ENCODE measurements at regions not wholly inside any gene's neighbourhood (a gene's known extent, or its start where the extent isn't known, plus 50 kb on each side); places are given as distances from the start of the nearest gene placed in this dataset.

- no peak for DNase-seq (ENCODE audit: low spot score)
These were observed 141.6 kb upstream of the SOX1 start for GRCh38 chr13:111925146-111925875.

- no peak for DNase-seq (ENCODE audit: low spot score)
These were observed 140.3 kb upstream of the SOX1 start for GRCh38 chr13:111926501-111927180.

- DNase-seq (ENCODE audit: low spot score), result no peak
These were observed 139.8 kb upstream of the SOX1 start for GRCh38 chr13:111927181-111927540.

- no peak for DNase-seq (ENCODE audit: low spot score)
These were observed 137.8 kb upstream of the SOX1 start for GRCh38 chr13:111929036-111929616.

GRCh38 chr13:111936267-111936925, 130.6 kb upstream of the SOX1 start:
- DNase-seq (ENCODE audit: low spot score), result no peak

GRCh38 chr13:111937777-111938311, 129.1 kb upstream of the SOX1 start:
- DNase-seq (ENCODE audit: low spot score), result no peak

- no peak for DNase-seq (ENCODE audit: low spot score)
These were observed 127.9 kb upstream of the SOX1 start for GRCh38 chr13:111938741-111939665.

- no peak for DNase-seq (ENCODE audit: low spot score)
These were observed 127.2 kb upstream of the SOX1 start for GRCh38 chr13:111939666-111940278.

- no peak for DNase-seq (ENCODE audit: low spot score)
These were observed 126.1 kb upstream of the SOX1 start for GRCh38 chr13:111940892-111941291.

GRCh38 chr13:111941845-111942447, 125.0 kb upstream of the SOX1 start:
- DNase-seq (ENCODE audit: low spot score), result no peak

GRCh38 chr13:111943229-111943795, 123.6 kb upstream of the SOX1 start:
- DNase-seq (ENCODE audit: low spot score), result no peak

GRCh38 chr13:111944171-111944583, 122.8 kb upstream of the SOX1 start:
- DNase-seq (ENCODE audit: low spot score), result no peak

- DNase-seq (ENCODE audit: low spot score), result no peak
These were observed 121.9 kb upstream of the SOX1 start for GRCh38 chr13:111945086-111945485.

- DNase-seq (ENCODE audit: low spot score), result no peak
These were observed 120.7 kb upstream of the SOX1 start for GRCh38 chr13:111946214-111946613.

- DNase-seq (ENCODE audit: low spot score), result peak; percentile 32
These were observed 119.7 kb upstream of the SOX1 start for GRCh38 chr13:111947026-111947810.

- DNase-seq (ENCODE audit: low spot score), result no peak
These were observed 119.1 kb upstream of the SOX1 start for GRCh38 chr13:111947876-111948275.

- DNase-seq (ENCODE audit: low spot score), result no peak
These were observed 118.7 kb upstream of the SOX1 start for GRCh38 chr13:111948281-111948680.

GRCh38 chr13:111948811-111949210, 118.1 kb upstream of the SOX1 start:
- DNase-seq (ENCODE audit: low spot score), result no peak

- no peak for DNase-seq (ENCODE audit: low spot score)
These were observed 117.6 kb upstream of the SOX1 start for GRCh38 chr13:111949311-111949710.
